ENCODE measurements at regions not wholly inside any gene's neighbourhood (a gene's known extent, or its start where the extent isn't known, plus 50 kb on each side); places are given as distances from the start of the nearest gene placed in this dataset.

DNA sequence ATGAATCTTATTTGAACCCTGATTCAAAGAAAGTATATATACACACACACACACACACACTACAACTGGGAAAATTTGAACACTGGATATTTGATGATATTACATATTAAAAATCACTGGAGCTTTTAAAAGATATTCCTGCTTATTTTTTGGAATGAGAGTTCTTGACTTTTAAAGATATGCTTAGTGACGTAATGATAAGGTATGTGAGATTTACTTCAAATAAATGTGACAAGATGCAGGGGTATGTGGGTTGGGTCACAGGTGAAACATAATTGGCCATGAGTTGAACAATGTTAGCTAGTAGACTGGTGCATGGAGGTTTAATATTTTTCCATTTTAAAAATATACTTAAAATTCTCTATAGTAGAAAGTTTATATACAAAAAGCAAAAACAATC is 258.6 kb downstream of the CBLN4 start:
- Histone ChIP-seq H3K79me2 (ENCODE audit: insufficient read depth, low read length) (no peaks in the 10 kb centered on the region), H3K27me3 (ENCODE audit: insufficient read depth, low read length, poor library complexity, severe bottlenecking) (no peaks in the 10 kb centered on the region), H3K9me2 (replicated peaks; ENCODE audit: low read depth, low read length) (no peaks in the 10 kb centered on the region), H3K9ac (ENCODE audit: low read depth, low read length, poor library complexity, severe bottlenecking) (no peak overlapping the region), H3K4me2 (ENCODE audit: low read depth, low read length, poor library complexity, severe bottlenecking) (no peak overlapping the region), H3K4me1 (ENCODE audit: insufficient read depth, low read length, poor library complexity, severe bottlenecking) (no peaks in the 10 kb centered on the region), H4K20me1 (ENCODE audit: insufficient read depth, low read length, poor library complexity, severe bottlenecking) (no peaks in the 10 kb centered on the region), H3K36me3 (ENCODE audit: insufficient read depth, low read length) (no peaks in the 10 kb centered on the region), H3K4me3 (ENCODE audit: low read length, poor library complexity, severe bottlenecking) (no peak overlapping the region), H3K9me3 (ENCODE audit: insufficient read depth, low read depth, low read length) (no peaks in the 10 kb centered on the region; the same call in 1 of the 2 replicates), H3F3A (ENCODE audit: low read depth) (no peaks in the 10 kb centered on the region), H2AFZ (ENCODE audit: low read length) (no peak overlapping the region)
- TF ChIP-seq CTCF (conservative IDR thresholded peaks at IDR 0.05; ENCODE audit: low read length) (no peak), EZH2phosphoT487 (IDR thresholded peaks at IDR 0.05; ENCODE audit: borderline replicate concordance) (no peak)

- H3K9ac ChIP-seq (ENCODE audit: low read depth, low read length, poor library complexity, severe bottlenecking) = no peak overlapping the region
- no peaks in the 10 kb centered on the region for H3K27me3 ChIP-seq (ENCODE audit: insufficient read depth, low read length, poor library complexity, severe bottlenecking)
- no peaks in the 10 kb centered on the region for H3F3A ChIP-seq (ENCODE audit: low read depth)
- no peak overlapping the region for H3K4me2 ChIP-seq (ENCODE audit: low read depth, low read length, poor library complexity, severe bottlenecking)
- H3K4me3 ChIP-seq (ENCODE audit: low read length, poor library complexity, severe bottlenecking) = no peak overlapping the region
- no peaks in the 10 kb centered on the region for H3K79me2 ChIP-seq (ENCODE audit: insufficient read depth, low read length)
- no peaks in the 10 kb centered on the region for H3K4me1 ChIP-seq (ENCODE audit: insufficient read depth, low read length, poor library complexity, severe bottlenecking)
- no peaks in the 10 kb centered on the region for H4K20me1 ChIP-seq (ENCODE audit: insufficient read depth, low read length, poor library complexity, severe bottlenecking)
- H2AFZ ChIP-seq (ENCODE audit: low read length) = no peak overlapping the region
- TF ChIP-seq EZH2phosphoT487 (IDR thresholded peaks at IDR 0.05; ENCODE audit: borderline replicate concordance) (no peak), CTCF (conservative IDR thresholded peaks at IDR 0.05; ENCODE audit: low read length) (no peak)
- no peaks in the 10 kb centered on the region for H3K36me3 ChIP-seq (ENCODE audit: insufficient read depth, low read length)
- H3K9me3 ChIP-seq (ENCODE audit: insufficient read depth, low read depth, low read length) = no peaks in the 10 kb centered on the region; the same call in 1 of the 2 replicates
- H3K9me2 ChIP-seq (replicated peaks; ENCODE audit: low read depth, low read length) = no peaks in the 10 kb centered on the region
Observed at GRCh38 chr20:55745840-55746239, 259.5 kb downstream of the CBLN4 start.

DNA sequence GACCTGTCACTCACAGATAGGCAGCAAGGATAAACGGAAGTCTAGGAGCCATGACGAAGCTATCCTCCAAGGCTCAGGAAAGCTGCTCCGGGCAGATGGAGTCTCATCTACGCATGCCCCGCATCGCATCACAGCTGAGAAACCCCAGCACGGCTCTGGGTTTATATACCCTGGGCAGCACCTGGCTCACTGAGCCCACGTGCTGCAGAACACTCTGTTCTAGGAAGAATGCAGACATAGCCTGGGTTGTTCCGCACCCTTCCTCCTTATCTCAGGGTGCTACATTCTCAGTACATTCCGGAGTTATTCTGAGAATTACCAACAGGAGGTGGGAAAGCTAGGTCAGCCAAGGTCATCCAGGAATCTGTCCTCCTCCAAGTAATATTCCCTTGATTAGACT is 260.4 kb downstream of the CBLN4 start:
- Histone ChIP-seq H3K27me3 (ENCODE audit: insufficient read depth, low read length, poor library complexity, severe bottlenecking) (no peaks in the 10 kb centered on the region), H3K4me3 (ENCODE audit: low read length, poor library complexity, severe bottlenecking) (no peak overlapping the region), H3K4me2 (ENCODE audit: low read depth, low read length, poor library complexity, severe bottlenecking) (no peak overlapping the region), H3K36me3 (ENCODE audit: insufficient read depth, low read length) (no peaks in the 10 kb centered on the region), H3F3A (ENCODE audit: low read depth) (no peaks in the 10 kb centered on the region), H3K79me2 (ENCODE audit: insufficient read depth, low read length) (no peaks in the 10 kb centered on the region), H3K9ac (ENCODE audit: low read depth, low read length, poor library complexity, severe bottlenecking) (no peak overlapping the region), H2AFZ (ENCODE audit: low read length) (no peak overlapping the region), H3K4me1 (ENCODE audit: insufficient read depth, low read length, poor library complexity, severe bottlenecking) (no peaks in the 10 kb centered on the region), H4K20me1 (ENCODE audit: insufficient read depth, low read length, poor library complexity, severe bottlenecking) (no peaks in the 10 kb centered on the region), H3K9me3 (ENCODE audit: insufficient read depth, low read depth, low read length) (no peaks in the 10 kb centered on the region; the same call in 1 of the 2 replicates), H3K9me2 (replicated peaks; ENCODE audit: low read depth, low read length) (no peaks in the 10 kb centered on the region)
- no peak for TF ChIP-seq EZH2phosphoT487 (IDR thresholded peaks at IDR 0.05; ENCODE audit: borderline replicate concordance)
- no peak for TF ChIP-seq CTCF (conservative IDR thresholded peaks at IDR 0.05; ENCODE audit: low read length)
